RCC 7860 (cell line): ENCODE measurements at regions not wholly inside any gene's neighbourhood (a gene's known extent, or its start where the extent isn't known, plus 50 kb on each side); places are given as distances from the start of the nearest gene placed in this dataset.

Source experiments
- DNase-seq: peaks from one replicate; pipeline ENCODE4 v3.0.0-alpha.2; 2015; ENCODE audit warnings: low spot score
- FAIRE-seq: peaks from 2 replicates; lab custom pipeline; 2012; peaks lifted over from hg19 to GRCh38; lab: Jason Lieb, UNC

- FAIRE-seq (no peak), DNase-seq (no peak)
Observed at GRCh38 chr5:8234179-8234770, 365.3 kb downstream of the MTRR start.

- DNase-seq (no peak), FAIRE-seq (no peak)
Observed at GRCh38 chr5:8238080-8238479, 369.1 kb downstream of the MTRR start.

- no peak for DNase-seq
- no peak for FAIRE-seq
Observed at GRCh38 chr5:8239198-8239597, 370.2 kb downstream of the MTRR start.

- FAIRE-seq (no peak), DNase-seq (no peak)
Observed at GRCh38 chr5:8239646-8240045, 370.7 kb downstream of the MTRR start.

- FAIRE-seq: no peak
- no peak for DNase-seq
Observed at GRCh38 chr5:8241076-8241475, 372.1 kb downstream of the MTRR start.

GRCh38 chr5:8241558-8241957, 372.6 kb downstream of the MTRR start:
- FAIRE-seq (no peak), DNase-seq (no peak)

- no peak for DNase-seq
- FAIRE-seq: no peak
Observed at GRCh38 chr5:8247049-8247899, 378.3 kb downstream of the MTRR start.

- no peak for DNase-seq
- no peak for FAIRE-seq
Observed at GRCh38 chr5:8253376-8253775, 384.4 kb downstream of the MTRR start.

- no peak for DNase-seq
- no peak for FAIRE-seq
Observed at GRCh38 chr5:8254674-8255073, 385.7 kb downstream of the MTRR start.

- DNase-seq (no peak), FAIRE-seq (no peak)
Observed at GRCh38 chr5:8258801-8259200, 389.9 kb downstream of the MTRR start.

- FAIRE-seq: no peak
Observed at GRCh38 chr5:8270246-8270645, 401.3 kb downstream of the MTRR start.

GRCh38 chr5:8280711-8281363, 411.9 kb downstream of the MTRR start:
- no peak for FAIRE-seq
- DNase-seq: no peak

More at GRCh38 chr5:8270246-8270645, 401.3 kb downstream of the MTRR start:
- DNase-seq: no peak

- no peak for DNase-seq
- no peak for FAIRE-seq
Observed at GRCh38 chr5:8288334-8288733, 419.4 kb downstream of the MTRR start.

GRCh38 chr5:8288897-8289516, 420.1 kb downstream of the MTRR start:
- FAIRE-seq (no peak), DNase-seq (no peak)

- no peak for DNase-seq
- no peak for FAIRE-seq
Observed at GRCh38 chr5:8289779-8290178, 420.8 kb downstream of the MTRR start.

- DNase-seq: no peak
- FAIRE-seq: no peak
Observed at GRCh38 chr5:8290721-8291120, 421.8 kb downstream of the MTRR start.

GRCh38 chr5:8291641-8292040, 422.7 kb downstream of the MTRR start:
- no peak for FAIRE-seq
- no peak for DNase-seq

- DNase-seq (no peak), FAIRE-seq (no peak)
Observed at GRCh38 chr5:8295141-8295540, 426.2 kb downstream of the MTRR start.

GRCh38 chr5:8299716-8300115, 430.8 kb downstream of the MTRR start:
- DNase-seq (no peak), FAIRE-seq (no peak)

GRCh38 chr5:8304341-8304740, 435.4 kb downstream of the MTRR start:
- FAIRE-seq: no peak
- no peak for DNase-seq

- FAIRE-seq (no peak), DNase-seq (no peak)
Observed at GRCh38 chr5:8306288-8306896, 437.4 kb downstream of the MTRR start.
